ENCODE measurements at regions not wholly inside any gene's neighbourhood (a gene's known extent, or its start where the extent isn't known, plus 50 kb on each side); places are given as distances from the start of the nearest gene placed in this dataset.

- H3K4me3 ChIP-seq (ENCODE audit: low read depth, low read length): no peak overlapping the region
- DNase-seq (ENCODE audit: low read depth): no peak
- no peak for TF ChIP-seq CTCF (IDR thresholded peaks at IDR 0.05; ENCODE audit: low read depth, low read length, missing control alignments)
- in situ Hi-C loops (cut with HindIII; ENCODE audit: low sequenced_read_pairs): no loop called here
These were observed 564.8 kb downstream of the VRK1 start for GRCh38 chr14:97361958-97362357.

- DNase-seq (ENCODE audit: low read depth): no peak
- TF ChIP-seq CTCF (IDR thresholded peaks at IDR 0.05; ENCODE audit: low read depth, low read length, missing control alignments): no peak
- H3K4me3 ChIP-seq (ENCODE audit: low read depth, low read length): no peak overlapping the region
- in situ Hi-C loops (cut with HindIII; ENCODE audit: low sequenced_read_pairs): no loop called here
These were observed 569.2 kb downstream of the VRK1 start for GRCh38 chr14:97366400-97366799.

- H3K4me3 ChIP-seq (ENCODE audit: low read depth, low read length): no peak overlapping the region
These were observed 570.1 kb downstream of the VRK1 start for GRCh38 chr14:97367278-97367677.

GRCh38 chr14:97368049-97368448 lies 570.9 kb downstream of the VRK1 start:
- TF ChIP-seq CTCF (IDR thresholded peaks at IDR 0.05; ENCODE audit: low read depth, low read length, missing control alignments): no peak
- in situ Hi-C loops (cut with HindIII; ENCODE audit: low sequenced_read_pairs): no loop called here

More at GRCh38 chr14:97367278-97367677, 570.1 kb downstream of the VRK1 start:
- DNase-seq (ENCODE audit: low read depth): no peak
- TF ChIP-seq CTCF (IDR thresholded peaks at IDR 0.05; ENCODE audit: low read depth, low read length, missing control alignments): no peak
- in situ Hi-C loops (cut with HindIII; ENCODE audit: low sequenced_read_pairs): no loop called here

GRCh38 chr14:97368900-97369564 lies 571.9 kb downstream of the VRK1 start:
- in situ Hi-C loops (cut with HindIII; ENCODE audit: low sequenced_read_pairs): no loop called here
- no peak overlapping the region for H3K4me3 ChIP-seq (ENCODE audit: low read depth, low read length)
- DNase-seq (ENCODE audit: low read depth): no peak
- no peak for TF ChIP-seq CTCF (IDR thresholded peaks at IDR 0.05; ENCODE audit: low read depth, low read length, missing control alignments)

More at GRCh38 chr14:97368049-97368448, 570.9 kb downstream of the VRK1 start:
- H3K4me3 ChIP-seq (ENCODE audit: low read depth, low read length): no peak overlapping the region
- no peak for DNase-seq (ENCODE audit: low read depth)

- TF ChIP-seq CTCF (IDR thresholded peaks at IDR 0.05; ENCODE audit: low read depth, low read length, missing control alignments): no peak
- DNase-seq (ENCODE audit: low read depth): no peak
- no peak overlapping the region for H3K4me3 ChIP-seq (ENCODE audit: low read depth, low read length)
- in situ Hi-C loops (cut with HindIII; ENCODE audit: low sequenced_read_pairs): no loop called here
These were observed 572.7 kb downstream of the VRK1 start for GRCh38 chr14:97369901-97370300.
